ENCODE measurements at regions not wholly inside any gene's neighbourhood (a gene's known extent, or its start where the extent isn't known, plus 50 kb on each side); places are given as distances from the start of the nearest gene placed in this dataset.

DNA sequence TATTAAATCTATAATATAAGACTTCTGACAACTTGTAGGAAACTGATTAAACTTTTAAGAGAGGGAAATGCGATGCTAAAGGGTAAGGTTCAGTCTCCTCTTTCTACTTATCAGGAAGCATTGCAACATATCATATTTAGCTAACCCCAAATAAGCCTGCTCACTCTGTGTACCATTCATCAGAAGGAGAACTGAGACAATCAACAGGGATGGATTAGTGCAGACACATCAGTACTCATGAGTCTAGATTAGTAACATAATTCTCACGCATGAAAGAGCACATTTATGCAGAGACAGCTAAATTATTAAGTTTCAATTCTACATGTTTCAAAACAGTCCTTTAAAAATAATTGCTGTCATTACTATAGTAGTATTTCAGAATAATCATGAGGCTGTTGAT lies 354.2 kb upstream of the ZWINT start:
- no peak overlapping the region for H3K4me3 ChIP-seq (ENCODE audit: low read depth, low read length)

DNA sequence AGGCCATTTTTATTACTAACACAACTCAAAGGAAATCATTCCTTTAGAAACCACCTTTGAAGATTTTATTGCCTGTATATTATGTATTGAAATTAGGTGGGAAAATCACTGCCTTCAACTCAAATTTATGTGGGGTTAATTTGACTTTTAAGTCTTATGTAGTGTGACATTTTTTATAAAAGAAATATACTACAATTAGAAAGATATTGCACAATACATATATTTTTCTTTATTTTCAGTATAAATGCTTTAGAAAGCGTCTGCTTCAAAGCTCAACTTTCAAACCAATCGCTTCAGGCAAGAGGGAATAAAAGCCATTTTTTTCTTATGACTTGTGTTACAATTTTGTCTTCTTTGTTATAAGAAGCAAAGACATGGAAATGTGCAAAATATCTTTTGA lies 337.4 kb upstream of the ZWINT start:
- no peak overlapping the region for H3K4me3 ChIP-seq (ENCODE audit: low read depth, low read length)

DNA sequence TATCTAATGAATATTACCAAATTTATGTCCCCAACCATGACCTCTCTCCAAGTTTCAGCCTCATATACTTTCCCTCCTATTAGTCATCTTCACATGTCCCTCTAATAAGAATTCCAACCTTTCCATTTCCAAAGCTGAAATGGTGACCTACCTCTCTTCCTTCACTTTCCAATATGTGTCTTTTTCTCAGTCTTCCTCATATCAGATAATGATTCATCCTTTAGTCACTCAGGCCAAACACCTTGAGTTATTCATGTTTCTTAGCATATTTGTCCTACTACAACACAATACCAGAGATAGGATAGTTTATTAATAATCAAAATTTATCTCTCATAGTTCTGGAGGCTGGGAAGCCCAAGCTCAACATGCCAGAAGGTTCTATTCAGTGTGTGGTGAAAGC lies 318.5 kb upstream of the ZWINT start:
- H3K4me3 ChIP-seq (ENCODE audit: low read depth, low read length) = no peak overlapping the region

DNA sequence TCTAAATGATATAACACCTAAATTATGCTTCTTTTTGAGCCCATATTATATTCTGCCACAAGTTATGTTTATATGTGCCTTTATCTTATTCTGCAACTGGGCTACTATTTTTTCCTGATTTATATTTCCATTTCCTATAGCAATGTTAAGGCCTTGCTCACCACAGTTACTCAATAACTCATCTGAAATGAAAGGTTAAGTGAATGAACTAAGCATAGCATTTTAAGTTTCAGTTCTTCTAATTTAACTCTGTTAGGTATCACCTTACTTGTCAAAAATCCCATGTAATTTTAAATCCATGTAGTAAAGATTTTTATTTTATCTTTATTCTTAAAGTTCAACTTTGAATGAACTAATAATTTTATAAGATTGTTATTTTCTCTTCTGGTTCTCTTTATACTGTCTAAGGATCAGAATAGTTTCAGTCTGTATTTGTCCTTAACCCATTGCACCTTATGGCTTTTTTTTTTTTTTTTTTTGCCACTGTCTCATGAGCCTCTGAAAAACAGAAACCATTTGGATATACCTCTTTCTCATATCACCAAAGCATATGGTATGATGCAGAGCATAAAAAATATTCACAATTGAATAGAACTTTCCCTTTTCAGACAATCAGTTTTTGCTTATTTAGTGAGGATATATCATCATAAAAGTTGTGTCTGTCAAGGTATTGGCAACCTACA lies 301.8 kb upstream of the ZWINT start:
- H3K4me3 ChIP-seq (ENCODE audit: low read depth, low read length) = no peak overlapping the region

DNA sequence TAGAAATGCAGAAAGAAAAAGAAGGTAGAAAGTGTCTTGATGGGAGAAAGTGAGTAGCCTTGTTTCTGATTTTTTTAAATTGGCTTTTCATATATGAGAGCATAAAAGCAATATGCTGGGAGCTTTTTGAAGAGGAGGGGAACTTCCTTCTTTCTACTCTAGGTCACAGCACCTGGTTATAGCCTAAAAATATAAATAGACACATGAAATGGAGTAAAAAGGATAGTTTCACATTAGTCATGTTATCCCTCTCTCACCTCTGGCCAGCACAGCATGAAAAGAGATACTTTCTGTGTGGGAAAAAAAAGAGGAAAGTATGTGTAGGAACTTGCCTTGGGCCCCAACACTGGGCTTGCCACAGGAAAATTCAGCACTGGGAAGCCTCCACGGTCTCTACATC lies 292.2 kb upstream of the ZWINT start:
- H3K4me3 ChIP-seq (ENCODE audit: low read depth, low read length) = no peak overlapping the region

DNA sequence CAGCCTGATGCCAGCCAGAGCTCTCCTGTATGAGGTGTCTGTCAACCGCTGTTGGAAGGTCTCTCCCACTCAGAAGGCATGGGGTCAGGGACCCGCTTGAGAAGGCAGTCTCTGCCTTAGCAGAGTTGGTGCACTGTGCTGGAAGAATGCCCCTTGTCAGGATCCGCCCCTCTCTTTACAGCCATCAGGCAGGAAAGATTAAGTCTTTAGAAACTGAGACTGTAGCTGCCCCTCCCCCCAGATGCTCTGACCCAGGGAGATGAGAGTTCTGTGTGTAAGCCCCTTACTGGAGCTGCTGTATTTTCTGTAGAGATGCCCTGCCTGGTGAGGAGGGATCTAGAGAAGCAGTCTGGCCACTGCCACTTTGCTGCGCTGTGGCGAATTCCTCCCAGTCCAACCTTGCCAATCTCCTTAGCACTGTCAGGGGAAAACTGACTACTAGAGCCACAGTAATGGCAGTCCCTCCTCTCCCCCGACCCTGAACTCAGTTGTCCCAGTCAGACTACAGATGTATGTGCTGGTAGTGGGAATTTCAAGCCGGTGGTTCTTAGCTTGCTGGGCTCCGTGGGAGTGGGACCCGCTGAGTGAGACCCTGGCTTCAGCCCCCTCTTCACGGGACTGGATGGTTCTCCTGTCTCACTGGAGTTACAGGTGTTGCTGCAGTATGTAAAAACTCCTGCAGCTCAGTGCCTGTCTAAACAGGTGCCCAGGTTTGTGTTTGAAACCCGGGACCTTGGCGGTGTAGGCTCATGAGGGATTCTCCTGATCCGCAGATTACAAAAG lies 285.5 kb upstream of the ZWINT start:
- no peak overlapping the region for H3K4me3 ChIP-seq (ENCODE audit: low read depth, low read length)

DNA sequence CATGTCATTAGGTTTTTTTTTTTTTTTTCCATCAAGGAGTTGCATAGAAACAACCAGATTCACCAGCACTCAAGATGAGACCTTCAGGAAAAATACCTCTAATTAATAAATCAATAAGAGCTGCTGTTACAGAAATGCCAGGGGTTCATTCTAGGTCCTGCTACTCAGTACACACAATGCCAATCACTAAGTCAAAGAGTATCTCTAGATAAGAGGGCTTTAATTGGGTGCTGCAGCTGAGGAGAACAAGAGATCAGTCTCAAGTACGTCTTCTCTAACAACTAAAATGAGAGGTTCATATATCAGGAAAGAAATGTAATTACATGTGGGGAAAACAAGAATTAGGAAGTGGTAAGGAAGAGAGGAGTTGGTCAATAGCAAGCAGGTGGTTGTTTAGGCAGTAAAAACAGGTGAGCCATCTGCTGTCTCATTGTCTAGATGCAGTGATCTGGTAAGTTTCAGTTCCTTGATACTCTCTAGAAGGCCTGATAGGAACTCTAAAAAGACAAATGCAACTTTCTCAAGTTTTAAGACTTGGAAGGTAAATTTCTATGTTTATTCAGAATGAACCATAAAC lies 272.9 kb upstream of the ZWINT start:
- no peak overlapping the region for H3K4me3 ChIP-seq (ENCODE audit: low read depth, low read length)

DNA sequence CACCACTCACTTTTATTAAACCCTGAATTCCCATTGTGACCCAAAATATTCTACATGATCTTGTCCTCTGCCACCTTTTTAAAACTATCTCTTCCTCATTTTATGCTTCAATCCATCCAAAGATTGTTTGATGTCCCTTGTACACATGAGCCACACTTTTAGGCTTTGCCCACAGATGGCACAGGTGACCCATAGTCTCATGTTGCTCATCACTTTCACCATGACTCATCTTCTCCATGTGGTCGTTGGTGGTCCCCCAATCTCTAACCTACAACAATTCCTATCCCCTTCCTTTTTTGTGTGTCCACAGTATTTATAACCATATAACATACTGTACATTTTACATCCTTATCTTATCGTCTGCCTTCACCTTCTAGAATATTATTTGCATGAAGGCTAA lies 271.5 kb upstream of the ZWINT start:
- no peak overlapping the region for H3K4me3 ChIP-seq (ENCODE audit: low read depth, low read length)

DNA sequence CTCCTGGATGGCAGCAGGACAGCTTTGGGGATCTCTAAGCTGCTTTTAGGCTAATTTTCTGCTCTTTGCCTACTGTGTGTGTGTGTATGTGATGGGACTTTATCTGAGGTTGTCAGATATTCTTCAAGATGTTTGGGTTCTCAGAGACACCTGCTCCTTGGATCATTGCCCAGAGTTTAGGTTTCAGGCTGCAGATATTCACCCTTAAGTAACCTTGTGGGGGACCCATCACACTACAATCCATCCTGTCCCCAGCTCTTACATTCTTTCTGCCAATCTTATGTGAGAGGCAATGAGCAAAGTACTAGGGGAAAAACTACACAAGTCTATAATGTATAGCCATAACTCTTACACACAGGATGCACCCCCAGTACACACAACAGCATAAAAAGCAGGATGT lies 263.0 kb upstream of the ZWINT start:
- H3K4me3 ChIP-seq (ENCODE audit: low read depth, low read length) = no peak overlapping the region

DNA sequence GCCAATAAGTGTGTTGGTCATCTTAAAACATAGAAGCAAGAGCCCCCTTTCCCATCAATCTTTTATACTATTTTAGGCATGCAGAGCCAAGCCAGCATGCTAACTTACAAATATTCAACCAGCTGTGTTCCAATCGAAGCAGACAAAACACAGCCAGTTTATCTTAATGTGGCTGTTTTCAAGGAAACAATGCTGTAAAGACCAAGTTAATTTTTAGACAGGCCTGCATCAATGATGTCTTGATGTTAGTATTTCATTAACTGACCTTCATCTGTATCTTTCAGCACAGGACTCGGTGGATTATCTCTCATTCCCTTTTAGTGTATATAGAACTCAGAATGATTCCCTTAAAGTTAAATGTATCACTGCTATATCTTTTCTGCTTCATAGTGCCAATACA lies 262.0 kb upstream of the ZWINT start:
- no peak overlapping the region for H3K4me3 ChIP-seq (ENCODE audit: low read depth, low read length)

DNA sequence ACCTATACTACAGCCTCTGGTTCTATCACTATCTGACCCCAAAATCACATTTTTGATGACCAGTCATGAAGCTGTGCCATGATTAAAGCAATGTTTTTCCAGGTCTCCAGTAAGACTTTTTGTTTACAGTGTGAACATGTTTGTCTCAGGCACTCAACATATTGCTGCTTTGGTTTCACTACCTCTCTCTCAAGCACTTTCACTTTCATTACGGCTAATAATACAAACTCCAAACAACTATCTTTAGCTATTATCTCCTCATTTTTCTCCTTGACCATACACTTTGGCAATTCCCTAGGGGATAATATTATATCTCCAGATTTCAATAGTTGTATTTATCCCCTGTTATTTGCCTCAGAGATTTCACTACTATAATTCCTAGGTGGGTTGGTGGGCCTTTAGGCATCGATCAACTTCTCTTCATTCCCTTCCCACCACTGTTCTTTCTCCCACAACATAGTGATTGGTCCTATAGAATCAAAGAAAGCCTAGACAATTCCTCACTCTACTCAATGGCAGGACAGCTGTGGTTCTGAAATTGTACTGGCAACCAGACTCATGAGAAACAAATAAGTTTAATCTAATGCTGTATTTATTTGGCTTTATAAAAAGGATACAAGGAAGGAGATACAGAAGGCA lies 261.4 kb upstream of the ZWINT start:
- no peak overlapping the region for H3K4me3 ChIP-seq (ENCODE audit: low read depth, low read length)

DNA sequence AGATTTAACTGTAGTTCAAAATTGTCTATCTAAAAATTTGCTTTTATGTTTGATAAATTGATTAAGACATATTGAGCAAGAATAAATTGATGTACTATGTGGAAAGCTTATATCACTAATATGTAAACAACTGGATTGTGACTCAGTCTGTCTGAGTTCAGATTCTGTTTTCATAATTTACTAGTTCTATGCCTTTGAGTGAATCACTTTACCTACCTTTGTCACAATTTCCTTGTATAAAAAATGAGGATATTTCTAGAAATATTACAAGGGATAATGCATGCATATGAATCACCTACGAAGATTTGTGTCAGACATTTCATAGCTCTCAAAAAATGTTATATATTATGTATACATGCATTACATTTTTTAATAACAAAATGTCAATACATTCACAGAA lies 245.1 kb upstream of the ZWINT start:
- no peak overlapping the region for H3K4me3 ChIP-seq (ENCODE audit: low read depth, low read length)

DNA sequence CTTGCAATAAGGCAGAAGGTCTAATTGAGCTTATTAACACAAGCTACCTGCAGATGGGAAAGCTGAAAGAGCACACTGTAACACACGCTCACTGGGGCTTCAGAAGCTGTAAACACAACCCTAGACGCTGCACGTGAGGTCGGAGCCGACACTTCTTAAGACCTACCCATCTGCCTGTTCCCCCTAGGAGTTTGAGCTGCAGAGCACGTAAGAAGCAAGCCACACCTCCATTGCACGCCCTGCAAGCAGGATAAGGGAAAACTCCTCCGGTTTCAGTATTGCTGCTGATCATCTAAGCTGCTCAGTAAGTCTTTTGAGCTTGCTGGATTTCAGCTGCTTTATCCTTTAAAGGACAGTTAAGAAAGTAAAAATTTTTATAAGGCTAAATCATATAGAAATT lies 244.0 kb upstream of the ZWINT start:
- H3K4me3 ChIP-seq (ENCODE audit: low read depth, low read length) = no peak overlapping the region

DNA sequence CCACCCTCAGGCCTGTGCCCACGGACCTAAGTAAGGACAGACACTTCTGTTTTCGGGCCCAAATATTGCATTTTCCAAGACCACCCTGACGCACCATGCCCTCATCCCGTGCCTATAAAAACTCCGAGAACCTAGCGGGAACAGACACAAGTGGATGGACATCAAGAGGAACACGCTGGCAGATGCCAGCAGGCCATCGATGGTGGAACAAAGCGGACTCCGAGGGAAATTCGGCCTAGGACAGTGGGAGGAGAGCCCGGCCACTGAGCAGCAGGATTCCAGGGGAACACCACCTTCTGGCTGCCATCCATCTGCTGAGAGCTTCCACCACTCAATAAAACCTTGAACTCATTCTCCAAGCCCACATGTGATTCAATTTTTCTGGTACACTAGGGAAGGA lies 243.6 kb upstream of the ZWINT start:
- H3K4me3 ChIP-seq (ENCODE audit: low read depth, low read length) = no peak overlapping the region

DNA sequence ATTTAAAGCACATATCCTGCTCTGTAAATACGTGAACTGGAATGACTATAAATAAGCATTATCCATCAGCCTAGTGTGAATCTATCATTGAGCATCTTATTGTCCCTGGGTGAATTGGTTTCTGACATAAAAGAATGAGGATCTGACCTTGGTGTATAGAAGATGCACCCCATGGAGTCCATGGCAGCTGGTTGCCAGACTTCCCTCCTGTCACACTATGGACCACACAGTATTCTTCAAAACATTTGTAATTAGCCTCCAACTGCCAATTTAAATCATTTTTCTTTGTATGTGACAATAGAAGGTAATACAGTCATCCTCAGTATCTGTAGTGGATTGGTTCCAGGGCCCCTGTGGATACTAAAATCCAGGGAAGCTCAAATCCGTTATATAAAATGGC lies 238.1 kb upstream of the ZWINT start:
- H3K4me3 ChIP-seq (ENCODE audit: low read depth, low read length) = no peak overlapping the region

DNA sequence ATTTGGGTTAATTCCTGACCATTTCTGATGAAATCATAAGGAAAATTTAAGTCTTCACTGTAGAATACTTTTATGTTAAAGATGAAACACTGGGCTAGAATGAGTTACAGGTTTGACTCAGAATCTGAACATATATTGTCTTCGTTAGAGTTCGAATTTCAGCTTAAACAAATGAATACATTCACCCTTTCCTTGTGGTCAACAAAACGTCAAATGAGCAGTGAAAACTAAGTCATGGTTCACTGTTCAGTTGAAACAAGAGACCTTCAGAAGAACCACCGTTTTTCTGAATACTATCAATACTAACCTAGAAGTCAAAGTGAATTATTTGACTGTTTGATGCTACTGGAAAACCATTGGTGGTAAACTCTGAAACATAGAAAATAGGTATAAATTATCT lies 235.2 kb upstream of the ZWINT start:
- no peak overlapping the region for H3K4me3 ChIP-seq (ENCODE audit: low read depth, low read length)

DNA sequence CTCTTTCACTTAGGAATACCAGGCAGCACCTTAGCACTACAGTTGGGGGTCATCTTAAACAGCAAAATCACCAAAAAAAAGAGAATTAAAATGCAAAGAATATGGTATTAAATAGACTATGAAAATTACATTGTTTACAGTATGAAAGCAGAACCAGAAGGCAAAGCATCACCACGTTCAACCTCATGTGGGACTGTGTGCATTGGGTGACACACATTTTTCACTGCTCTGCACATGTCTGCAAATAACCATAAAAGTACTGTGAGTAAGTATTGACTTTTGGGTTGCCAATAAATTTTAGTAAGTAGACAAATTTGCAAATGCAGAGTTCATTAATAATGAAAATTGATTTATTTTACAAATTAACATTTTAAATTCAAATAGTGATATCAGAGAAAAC lies 232.1 kb upstream of the ZWINT start:
- no peak overlapping the region for H3K4me3 ChIP-seq (ENCODE audit: low read depth, low read length)

DNA sequence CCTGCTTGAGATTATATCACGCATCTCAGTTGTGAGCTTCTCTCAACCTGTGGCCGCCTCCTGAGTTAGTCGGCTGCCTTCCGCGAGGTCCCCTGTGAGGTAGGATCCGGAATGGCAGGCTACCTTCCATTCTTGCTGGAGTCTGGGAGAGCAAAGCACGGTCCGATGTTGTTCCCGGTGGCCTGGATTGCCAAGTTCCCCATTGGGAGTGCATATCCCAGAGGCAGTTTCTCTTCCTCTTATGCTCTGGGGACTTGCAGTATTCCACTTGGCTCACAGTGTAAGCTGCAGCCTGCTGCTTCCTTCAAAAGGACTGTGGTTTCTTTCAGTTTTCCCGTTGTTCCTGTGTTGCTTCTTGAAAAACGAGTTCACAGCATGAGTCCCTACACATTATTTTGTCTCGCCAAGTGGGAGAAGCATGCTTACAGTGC lies 225.4 kb upstream of the ZWINT start:
- H3K4me3 ChIP-seq (ENCODE audit: low read depth, low read length) = no peak overlapping the region

DNA sequence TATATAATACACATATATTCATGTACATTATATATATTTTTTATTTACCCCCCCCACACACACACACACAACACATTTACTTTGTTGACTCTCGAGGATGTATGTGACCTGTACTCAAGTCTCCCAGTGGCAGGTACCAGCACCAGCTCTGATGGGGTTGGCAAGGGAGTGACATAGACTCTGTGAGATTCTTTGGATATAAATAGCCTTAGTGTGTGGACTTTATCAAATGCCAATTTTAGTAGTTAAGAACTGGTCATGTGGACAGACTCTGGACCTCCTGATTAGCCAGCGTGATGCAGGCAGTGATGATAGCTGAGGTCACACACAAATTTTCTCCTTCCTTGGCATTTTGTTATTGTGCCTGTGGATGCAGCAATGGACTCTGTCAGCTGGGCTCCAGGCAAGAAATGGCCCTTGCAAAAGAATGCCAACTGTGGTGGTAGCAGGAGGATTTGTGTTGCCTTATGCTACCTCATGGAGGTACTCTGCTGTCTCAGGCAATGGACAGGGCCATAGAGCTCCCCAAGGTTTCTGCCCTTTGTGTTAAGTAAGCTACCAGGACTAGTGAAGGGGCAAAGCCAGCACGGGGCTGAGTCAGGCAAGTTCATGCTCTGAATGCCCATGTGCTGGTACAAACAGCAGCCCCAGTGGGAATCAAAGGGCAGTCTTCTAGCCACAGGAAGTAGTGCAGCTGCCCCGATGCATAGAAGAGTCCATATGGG lies 224.6 kb upstream of the ZWINT start:
- no peak overlapping the region for H3K4me3 ChIP-seq (ENCODE audit: low read depth, low read length)

DNA sequence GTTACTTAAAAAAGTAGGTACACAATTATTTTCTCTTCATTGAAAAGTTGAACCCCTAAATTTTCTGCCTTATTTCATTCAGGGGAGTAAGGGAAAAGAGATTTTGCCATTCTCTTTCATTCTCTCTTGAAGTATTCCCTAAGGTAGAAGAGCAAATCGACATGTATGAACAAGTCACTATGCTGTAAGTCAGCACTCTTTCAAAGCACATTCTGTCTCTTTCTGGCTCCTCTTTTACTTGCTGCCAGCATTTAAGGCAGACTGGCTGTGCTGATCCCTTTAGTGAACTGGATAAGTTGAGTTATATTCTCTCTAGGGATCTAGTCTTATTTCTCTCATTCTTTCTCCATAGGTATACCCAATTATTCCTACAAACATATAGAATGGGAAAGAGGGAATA lies 222.3 kb upstream of the ZWINT start:
- H3K4me3 ChIP-seq (ENCODE audit: low read depth, low read length) = no peak overlapping the region

DNA sequence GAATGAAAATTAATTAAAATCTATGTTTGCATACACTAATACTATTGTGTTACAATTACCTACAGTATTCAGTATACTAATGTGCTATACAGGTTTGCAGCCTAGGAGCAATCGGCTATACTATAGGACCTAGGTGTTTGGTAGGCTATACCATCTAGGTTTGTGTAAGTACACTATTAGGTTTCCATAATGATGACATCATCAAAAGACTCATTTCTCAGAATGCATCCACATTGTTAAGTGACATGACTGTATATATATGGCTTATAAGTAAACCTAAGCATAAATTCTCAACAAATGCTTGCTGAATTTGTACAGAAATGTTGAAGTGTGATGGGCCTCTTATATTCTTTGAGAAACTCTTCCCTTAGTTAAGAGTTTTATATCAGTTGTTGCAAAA lies 206.5 kb upstream of the ZWINT start:
- H3K4me3 ChIP-seq (ENCODE audit: low read depth, low read length) = no peak overlapping the region

All from iPS-11a (cell line).